GM15510 (cell line): ENCODE measurements at regions not wholly inside any gene's neighbourhood (a gene's known extent, or its start where the extent isn't known, plus 50 kb on each side); places are given as distances from the start of the nearest gene placed in this dataset.

Source experiments
- POLR2A ChIP-seq: IDR thresholded peaks from 3 replicates; pipeline ENCODE4 v1.6.1; 2011; ENCODE audit warnings: borderline replicate concordance; ENCODE audit not compliant: insufficient read length; ENCODE audit errors: extremely low read depth

DNA sequence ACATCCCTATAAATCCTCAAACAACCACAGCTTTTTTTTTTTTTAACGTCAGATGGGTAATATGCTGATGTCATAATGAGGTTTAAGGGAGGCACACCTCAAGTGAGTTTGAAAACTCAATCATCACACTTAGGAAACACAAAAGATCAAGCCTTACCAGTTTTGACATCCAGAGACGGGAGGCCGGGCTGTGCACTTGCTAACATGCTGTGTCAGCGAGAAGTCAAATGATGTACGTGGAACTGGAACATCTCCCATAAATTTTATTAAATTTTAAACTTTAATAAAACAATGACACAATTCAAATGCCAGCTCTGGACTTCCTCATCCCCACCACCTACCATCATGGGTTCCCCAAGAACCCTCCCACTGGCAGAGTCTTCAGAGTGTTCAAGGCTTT lies 117.6 kb downstream of the C5orf15 start:
- TF ChIP-seq POLR2A = no peak

DNA sequence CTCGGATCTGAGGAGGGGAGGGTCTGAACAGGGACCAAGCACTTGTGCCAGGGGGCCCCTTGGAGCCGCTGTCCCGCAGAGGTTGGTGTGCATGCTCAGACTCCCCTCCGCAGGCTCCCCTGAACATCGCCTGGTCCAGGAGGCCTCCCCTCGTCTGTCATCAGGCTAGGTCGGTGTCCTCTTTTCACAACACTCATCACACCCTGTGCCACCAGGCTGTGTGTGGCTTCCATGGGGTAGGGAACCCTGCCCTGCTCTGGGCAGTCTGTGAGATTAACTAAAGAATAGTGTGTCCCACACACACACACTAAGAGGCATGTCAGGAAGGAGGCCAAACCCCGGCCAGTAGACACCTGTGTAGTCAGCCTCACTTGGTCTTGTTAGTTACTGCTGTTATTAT lies 119.3 kb downstream of the C5orf15 start:
- no peak for TF ChIP-seq POLR2A

DNA sequence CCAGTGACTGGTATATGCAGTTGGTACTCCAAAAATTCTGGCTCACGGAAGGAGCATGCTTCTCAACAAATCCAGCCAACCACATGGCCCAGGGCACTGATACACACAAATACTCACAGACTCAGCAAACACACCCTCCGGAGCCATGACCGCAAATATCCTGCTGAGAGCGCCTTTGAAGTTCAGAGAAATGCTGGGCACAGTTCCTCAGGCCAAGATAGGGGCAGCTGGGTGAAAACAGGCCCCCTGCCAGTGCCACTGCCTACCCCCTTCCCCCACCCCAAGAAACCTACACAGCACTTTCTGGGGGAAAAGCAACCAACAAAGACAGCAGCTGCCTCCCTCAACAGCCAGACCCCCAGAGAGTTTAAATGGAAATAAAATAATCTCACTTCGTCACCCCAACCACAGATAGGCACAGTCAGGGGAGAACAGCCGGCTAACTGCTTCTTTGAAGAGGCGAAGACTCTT lies 120.0 kb downstream of the C5orf15 start:
- no peak for TF ChIP-seq POLR2A

DNA sequence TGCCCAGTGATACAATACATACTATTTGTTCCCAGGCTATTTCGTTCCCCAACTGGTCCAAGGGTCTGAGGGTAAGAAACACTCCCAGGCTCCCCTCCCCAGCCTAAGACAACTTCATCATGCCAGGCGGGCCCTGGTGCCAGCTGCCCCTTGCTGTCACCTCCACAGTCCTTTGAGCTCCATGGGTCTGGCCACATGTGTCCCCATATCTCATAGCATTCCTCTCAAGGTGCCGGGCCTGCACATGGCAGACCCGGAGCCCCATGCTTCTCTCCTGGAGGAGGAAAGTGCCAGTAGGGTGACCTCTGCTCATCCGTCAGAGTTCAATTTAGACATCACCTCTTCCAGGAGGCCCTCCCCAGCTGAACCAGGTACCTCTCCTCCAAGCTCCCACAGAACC lies 120.5 kb downstream of the C5orf15 start:
- TF ChIP-seq POLR2A = no peak

DNA sequence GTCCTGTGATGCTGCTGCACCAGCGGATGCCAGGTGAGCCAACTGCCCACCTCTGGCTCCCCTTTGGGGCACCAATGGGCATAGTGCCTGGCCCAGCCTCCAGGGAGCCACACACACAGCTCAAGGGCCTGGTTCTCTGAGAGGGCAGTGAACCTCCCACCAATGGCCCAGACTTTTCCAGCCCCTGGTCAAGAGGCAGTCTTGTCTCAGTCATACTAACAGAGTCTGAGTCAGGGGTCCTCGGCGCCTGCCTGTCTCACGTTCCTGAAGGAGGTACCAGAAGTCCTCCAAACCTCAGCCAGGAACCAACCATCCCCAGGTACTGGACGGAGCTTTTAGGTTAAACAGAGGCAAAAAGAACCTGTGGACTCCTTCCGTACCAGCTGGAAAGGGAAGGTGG lies 121.1 kb downstream of the C5orf15 start:
- no peak for TF ChIP-seq POLR2A

DNA sequence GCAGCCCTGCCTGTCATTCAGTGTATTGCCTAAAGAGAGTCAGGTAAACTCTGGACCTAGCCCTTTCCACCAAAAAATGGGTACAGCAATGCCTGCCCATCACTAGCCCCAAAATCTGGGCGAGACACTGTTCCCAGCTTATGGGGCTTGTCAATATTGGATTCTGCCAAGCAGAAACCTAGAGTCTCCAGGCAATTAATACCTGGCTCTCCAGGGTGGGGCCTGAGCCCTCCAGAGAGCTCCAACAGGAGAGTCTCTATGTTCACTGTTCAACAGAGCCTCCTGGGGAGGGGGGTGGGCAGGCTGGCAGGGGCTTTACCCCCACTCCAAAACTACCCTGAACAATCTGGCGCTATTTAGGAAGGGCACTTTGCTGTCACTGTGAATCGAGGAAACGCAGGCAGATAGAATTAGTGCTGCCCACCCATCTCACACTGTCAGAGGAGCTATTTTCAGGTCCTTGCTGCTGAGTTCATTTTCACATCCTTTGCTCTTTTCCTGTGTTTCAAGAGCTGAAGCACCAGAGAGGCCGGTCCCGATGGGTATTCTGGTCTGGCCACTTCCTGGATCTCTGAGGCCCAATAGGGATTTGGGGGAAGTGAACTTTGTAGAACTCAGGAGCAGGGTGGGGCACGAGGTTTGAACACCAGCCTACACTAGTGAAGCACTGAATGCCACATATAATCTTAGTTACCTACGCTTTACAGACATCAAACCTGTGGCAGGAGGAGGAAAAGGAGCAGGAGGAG lies 121.8 kb downstream of the C5orf15 start:
- TF ChIP-seq POLR2A = no peak

DNA sequence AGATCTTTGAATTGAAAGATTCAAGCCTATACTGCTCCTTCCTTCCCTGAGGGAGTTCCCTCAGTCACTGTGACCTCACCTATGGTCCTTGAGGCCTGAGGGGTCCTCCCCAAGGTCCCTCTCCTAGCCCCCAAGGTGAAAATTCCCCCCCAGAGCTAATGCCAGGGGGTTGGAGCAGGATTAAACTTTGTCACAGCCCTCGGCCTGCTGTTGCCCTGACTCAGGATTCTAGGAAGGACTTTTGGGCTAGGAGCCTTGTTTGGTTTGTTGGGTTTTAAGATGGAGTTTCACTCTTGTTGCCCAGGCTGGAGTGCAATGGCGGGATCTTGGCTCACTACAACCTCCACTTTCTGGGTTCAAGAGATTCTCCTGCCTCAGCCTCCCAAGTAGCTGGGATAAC lies 123.2 kb downstream of the C5orf15 start:
- no peak for TF ChIP-seq POLR2A

DNA sequence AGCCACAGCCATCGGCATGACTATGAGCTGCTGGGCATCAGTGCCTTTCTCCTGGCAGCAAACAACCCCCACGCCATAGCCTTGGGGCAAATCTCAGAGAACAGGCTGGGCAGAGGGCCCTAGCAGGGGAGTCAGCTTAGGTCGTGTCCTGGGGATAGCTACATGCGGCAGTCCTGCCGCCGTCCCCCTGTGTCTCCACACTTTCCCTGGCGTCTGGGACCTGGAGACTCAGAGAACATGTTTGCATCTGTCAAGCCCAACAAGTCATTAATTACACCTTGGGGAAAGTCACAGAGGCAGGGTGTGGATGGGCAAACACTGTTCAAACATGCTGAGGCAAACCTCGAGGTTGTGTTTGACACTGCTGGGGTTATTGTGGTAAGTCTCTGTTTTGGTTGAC lies 123.6 kb downstream of the C5orf15 start:
- TF ChIP-seq POLR2A = no peak

DNA sequence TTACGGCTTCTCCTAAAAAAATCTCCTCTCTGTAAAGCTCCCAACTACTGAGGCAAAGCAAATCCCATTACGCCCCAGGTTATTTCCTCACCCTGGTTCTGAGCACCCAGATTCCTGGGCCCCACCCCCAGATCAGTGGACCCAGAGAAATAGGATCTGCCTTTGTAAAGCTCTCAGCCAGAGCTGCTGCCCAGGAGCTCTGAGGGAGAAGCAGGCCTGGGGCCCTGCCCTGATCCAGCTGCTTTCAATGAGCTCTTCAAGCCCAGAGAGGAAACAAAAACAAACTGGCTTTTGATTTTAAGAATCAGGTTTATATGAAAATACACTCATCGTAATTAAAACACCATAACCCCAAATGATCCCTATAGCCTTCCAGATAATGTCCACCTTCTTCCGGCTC lies 124.5 kb downstream of the C5orf15 start:
- no peak for TF ChIP-seq POLR2A

DNA sequence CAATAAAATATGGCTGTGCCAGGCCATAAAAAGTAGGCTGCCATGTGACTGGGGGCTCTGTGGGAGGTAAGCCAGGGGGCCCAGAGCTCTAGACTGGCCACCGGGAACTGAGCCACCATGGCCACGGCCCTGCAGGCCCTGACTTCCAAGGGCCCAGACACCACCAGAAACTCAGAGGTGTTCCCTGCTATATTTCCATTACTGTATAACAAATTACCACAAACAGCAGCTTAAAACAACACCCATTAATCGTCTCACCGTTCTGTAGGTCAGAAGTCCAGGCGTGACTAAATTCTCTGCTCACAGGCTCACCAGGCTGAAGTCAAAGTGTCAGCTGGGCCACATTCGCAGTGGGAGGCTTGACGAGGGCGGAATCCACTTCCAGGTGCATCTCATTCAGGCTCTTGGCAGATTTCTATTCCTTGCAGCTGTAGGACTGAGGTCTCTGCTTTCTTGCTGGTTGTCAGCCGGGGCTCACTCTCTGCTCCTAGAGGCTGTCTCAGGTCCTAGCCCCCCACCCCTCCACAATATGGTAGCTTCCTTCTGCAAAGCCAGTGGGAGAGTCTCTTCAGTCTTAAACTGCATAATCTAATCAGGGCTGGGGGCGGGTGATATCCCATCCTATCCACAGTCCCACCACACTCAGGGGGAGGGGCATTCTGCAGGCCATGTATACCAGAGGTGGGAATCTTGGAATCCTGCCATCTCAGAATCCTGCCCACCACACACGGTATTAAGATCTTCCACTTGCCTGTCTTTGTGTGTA lies 125.4 kb downstream of the C5orf15 start:
- TF ChIP-seq POLR2A = no peak

DNA sequence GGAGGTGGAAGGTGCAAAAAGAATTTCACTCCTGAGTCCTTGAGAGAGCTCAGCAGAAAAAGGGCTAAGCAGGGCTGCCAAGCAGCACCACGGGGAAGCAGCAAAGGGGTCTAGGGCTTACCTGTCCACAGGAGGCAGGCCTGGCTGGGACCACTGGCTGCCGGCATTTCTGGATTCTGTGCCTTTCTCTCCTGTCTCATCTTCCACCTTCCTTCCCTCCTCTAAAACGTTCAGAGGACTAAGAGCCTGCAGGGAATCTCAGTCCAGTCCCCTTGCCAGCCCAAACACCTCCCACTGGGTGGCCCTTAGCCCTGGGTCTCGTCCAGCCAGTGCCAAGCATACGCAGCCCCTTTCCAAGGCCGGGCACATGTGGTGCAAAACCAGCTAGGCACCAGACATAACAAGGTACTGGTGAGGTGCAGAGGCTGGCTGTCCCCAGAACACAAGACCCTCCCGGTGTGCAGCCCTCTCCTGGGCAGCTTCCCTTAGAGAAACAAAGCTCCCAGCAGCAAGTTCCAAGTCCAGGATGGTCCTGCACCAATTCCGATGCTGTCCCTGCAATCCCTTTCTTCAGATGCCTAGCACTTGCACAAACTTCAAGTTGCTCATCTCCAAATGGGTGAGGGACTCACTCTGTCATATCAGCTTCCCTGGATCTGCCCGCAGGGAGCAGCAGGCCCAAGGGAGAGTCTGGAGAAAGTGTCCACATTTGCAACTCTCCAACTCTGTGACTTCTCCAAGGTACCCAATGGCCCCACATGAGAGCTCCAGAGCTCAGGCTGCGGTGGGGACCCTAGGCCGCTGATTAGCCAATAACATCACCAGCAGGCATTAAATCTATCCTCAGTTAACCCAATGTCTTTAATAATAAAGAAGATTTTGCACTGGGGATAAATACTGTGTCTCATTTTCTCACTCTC lies 126.3 kb downstream of the C5orf15 start:
- no peak for TF ChIP-seq POLR2A

DNA sequence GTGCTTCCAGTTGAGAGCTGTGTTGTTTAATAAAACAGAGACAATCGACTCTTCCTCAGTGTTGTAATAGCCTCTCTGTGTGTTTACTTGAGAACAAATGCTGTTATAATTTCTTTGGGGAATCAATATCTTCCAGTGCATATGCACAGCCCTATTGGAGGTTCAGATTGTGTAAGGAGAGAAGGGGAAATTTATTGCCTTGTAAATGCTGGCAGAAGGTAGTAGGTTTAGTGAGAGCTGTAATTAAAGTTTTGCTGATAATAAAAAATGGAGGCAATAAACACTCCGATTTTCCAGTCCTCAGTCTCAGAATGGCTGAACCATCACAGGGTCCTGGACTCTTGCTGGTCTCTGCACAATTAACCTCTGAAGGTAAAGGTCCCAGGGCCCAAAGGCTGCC lies 128.3 kb downstream of the C5orf15 start:
- TF ChIP-seq POLR2A = no peak

DNA sequence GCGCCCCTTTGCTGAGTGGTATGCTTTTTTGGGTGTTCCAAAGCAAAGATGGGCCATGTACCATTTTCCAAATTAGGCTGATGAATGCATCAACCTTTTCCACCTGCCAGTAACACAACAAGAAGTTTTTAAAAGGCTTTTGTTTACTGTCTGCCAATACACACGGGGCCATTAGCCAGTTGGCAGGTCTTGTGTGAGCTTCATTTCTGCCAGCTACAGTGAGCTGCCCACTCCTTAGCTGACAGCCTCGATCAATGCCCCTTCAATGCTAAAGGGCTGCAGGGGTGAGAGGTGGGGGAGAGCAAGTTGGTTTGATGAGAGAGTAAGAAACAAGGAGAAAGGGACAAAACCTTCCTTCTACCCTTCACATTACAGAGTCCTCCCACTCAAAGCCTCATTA lies 128.7 kb downstream of the C5orf15 start:
- TF ChIP-seq POLR2A = no peak

DNA sequence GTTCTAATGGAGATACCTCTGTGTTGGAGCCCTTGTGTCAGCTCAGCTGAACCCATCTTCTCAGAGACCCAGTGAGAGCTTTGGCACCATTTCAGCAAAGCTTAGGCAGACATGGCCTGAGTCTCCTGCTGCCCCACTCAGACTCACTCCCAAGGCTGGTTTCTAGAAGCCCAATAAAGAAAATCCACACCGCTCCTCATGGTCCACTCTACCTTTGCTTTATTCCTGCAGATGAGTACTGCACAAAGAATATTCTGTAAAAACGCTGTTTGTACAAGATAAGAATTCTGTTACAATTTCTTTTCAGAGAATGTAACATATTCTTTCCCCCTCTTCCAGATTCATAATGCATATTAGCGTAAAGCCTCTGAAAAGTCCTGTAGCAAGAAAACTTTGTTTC lies 129.3 kb downstream of the C5orf15 start:
- TF ChIP-seq POLR2A = no peak

DNA sequence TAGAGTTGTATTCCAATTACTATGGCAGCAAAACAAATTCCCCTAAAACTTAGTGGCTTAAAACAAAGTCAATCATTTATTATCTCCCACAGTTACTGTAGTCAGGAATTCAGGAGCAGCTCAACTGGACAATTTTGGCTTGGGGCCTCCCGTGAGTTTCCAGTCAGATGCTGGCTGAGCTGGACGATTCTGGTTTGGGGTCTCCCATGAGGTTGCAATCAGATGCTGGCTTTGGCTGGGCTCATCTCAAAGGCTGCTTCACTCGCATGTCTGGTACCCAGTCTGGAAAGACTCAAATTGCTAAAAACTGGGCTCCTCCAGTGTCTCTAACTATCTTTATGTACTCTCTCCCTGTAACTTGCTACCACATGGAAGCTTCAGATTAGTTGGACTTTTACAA lies 130.1 kb downstream of the C5orf15 start:
- TF ChIP-seq POLR2A = no peak
